ENCODE measurements at regions not wholly inside any gene's neighbourhood (a gene's known extent, or its start where the extent isn't known, plus 50 kb on each side); places are given as distances from the start of the nearest gene placed in this dataset.

DNA sequence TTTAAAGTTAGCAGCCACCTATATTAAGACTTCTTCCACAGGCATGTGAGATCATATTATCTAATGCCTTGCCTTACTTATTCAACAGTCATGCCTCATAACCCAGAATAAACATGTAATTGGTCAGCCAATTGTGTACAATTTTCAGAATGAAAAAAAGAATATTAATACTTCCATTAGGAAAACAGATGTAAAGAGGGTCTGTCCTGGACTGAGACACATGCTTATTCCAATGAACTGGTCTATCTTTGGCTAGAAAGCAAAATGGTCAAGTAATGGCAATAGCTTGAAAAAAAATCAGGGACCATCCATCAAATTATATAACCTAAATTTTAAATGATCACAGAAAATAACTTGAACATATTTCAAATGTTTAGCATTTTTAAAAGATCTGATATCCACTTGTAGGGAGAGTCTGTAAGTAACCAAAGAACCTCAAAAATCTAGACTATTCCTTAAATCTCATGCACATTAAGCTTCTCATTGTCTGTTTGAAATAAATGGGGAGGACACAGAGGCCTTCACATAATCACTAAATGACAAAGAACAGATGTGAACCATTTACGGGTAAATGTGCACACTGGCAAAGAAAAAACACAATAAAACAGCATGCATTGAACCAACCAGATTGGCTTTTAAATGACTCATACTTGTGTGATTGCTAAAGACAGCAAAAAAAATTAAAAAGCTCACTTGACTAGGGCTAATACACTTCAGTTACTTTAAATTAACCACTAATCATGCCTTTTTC is 568.8 kb upstream of the PCDH15 start:
- TF ChIP-seq, protein P1, sequence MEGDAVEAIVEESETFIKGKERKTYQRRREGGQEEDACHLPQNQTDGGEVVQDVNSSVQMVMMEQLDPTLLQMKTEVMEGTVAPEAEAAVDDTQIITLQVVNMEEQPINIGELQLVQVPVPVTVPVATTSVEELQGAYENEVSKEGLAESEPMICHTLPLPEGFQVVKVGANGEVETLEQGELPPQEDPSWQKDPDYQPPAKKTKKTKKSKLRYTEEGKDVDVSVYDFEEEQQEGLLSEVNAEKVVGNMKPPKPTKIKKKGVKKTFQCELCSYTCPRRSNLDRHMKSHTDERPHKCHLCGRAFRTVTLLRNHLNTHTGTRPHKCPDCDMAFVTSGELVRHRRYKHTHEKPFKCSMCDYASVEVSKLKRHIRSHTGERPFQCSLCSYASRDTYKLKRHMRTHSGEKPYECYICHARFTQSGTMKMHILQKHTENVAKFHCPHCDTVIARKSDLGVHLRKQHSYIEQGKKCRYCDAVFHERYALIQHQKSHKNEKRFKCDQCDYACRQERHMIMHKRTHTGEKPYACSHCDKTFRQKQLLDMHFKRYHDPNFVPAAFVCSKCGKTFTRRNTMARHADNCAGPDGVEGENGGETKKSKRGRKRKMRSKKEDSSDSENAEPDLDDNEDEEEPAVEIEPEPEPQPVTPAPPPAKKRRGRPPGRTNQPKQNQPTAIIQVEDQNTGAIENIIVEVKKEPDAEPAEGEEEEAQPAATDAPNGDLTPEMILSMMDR (conservative IDR thresholded peaks at IDR 0.05): no peak
- H3K27ac ChIP-seq: no peak overlapping the region

DNA sequence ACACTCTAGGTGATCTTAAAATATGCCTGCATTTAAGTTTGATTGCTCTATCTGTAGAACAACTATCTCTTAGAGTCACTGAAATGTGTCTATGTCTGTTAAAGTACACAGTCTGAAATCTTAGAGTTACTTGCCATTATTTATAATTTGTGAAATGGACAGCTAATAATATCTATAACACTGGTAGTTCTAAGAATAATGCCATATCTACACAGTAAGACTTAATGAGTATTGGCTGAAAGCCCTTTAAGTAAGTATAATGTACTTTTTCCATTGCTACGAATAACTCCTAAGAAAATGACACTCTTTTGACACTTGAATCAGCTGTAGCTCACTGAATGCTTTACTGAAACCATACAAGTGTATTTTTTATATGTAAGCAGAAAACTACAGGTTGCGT is 567.4 kb upstream of the PCDH15 start:
- no peak overlapping the region for H3K27ac ChIP-seq
- TF ChIP-seq, protein P1 (conservative IDR thresholded peaks at IDR 0.05): no peak

DNA sequence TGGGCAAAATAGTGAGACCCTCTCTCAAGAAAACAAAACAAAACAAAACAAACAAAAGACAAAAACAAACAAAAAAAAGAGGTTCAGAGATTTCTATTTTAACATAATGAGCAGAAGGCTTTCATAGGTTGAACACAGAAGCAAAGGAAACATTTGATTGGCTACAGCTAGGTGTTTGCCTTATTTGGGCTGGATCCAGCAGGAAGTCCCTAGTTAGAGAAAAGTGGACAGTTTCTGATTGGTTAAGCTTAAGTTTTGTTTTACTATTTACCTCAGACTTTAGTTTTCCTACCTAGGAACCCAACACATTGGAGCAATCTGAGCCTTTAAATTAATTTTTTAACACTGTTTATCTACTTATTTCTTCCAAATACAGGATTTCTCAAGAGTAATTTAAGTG is 566.5 kb upstream of the PCDH15 start:
- TF ChIP-seq, protein P1 (conservative IDR thresholded peaks at IDR 0.05): no peak
- no peak overlapping the region for H3K27ac ChIP-seq

DNA sequence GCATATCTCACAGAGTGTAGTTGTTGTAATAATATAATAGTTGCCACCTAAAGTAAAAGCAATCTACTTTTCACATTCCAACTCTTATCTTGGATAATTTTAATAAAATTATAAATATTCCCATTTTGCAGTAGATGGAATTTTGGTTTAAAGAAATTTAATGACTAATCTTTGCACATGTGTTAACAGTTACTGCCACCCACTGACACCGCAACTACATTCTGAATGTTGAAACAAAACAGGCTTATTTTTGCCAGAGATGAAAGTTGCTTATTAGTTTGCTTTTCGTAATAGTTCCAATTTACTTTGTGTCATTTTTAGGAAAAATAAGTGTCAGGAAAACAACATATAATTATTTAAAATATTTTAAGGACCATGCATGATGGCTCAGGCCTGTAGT is 557.5 kb upstream of the PCDH15 start:
- no peak overlapping the region for H3K27ac ChIP-seq
- TF ChIP-seq, protein P1 (conservative IDR thresholded peaks at IDR 0.05): no peak

DNA sequence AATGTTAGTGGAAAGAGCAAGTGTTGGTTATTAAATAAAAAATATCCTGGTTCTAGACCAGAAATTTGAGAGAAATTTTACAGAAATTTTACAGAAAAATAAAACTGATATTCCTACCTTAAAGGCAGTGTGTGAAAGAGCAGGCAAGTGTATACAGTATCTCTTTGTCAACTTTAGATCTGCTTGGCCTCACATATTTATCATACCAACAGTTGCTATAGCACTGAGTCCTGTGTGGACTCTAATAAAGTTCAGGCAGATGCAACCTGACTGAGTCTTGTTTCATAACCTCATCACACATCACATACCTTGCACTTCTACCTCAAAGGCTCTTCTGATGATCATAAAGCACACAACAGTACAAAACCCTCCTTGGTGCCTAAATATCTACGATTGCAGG is 552.4 kb upstream of the PCDH15 start:
- TF ChIP-seq, protein P1 (conservative IDR thresholded peaks at IDR 0.05): no peak

DNA sequence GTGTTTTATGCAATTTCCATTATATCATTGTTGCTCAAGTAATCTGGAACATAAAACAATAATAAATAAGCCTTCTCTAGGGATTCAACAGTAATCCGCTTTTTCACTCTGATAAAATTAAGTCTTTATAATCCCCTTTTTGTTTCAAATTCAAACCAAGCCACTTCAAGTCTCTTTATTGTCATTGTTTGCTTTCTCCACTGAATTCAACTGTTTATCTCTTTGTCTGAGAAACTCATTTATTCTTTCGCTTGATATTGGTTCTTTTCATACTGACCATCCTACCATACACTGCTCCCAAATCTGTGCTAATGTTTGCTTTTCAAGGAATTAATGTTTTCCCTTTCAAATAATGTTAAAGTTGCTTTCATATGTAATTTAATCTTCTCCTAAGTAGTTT is 550.4 kb upstream of the PCDH15 start:
- TF ChIP-seq, protein P1 (conservative IDR thresholded peaks at IDR 0.05): no peak
- H3K27ac ChIP-seq: no peak overlapping the region

More for the DNA sequence above, 552.4 kb upstream of the PCDH15 start:
- H3K27ac ChIP-seq: no peak overlapping the region

DNA sequence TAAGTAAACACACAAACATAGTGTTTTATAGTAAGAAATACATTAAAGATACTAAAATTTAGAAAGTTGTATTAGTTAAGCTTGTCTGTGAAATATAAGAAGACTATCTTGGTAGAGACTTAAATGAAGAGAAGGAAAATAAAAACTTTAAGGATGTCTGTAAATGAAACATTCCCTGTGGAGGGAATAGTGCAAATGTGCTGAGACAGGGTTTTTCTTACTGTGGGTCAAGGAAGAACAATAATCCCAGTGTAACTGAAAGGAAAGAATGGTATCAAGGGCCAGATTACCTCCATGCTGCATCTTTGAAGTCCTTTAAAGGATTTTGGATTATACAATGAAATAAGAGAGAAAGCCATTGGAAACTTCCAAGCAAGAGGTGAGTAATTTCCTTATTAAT is 547.5 kb upstream of the PCDH15 start:
- TF ChIP-seq, protein P1 (conservative IDR thresholded peaks at IDR 0.05): no peak
- H3K27ac ChIP-seq: no peak overlapping the region

Measured in VCaP (cell line).